ENCODE measurements at regions not wholly inside any gene's neighbourhood (a gene's known extent, or its start where the extent isn't known, plus 50 kb on each side); places are given as distances from the start of the nearest gene placed in this dataset.

- TF ChIP-seq PRDM15 (CRISPR knock-in tag; IDR thresholded peaks at IDR 0.05) (no peak), MLX (CRISPR knock-in tag; IDR thresholded peaks at IDR 0.05) (no peak), STAT6 (CRISPR knock-in tag; conservative IDR thresholded peaks at IDR 0.05; ENCODE audit: low read depth) (no peak), ZNF416 (CRISPR knock-in tag; IDR thresholded peaks at IDR 0.05) (no peak), ZNF121 (CRISPR knock-in tag; IDR thresholded peaks at IDR 0.05) (no peak), GRHL2 (CRISPR knock-in tag; IDR thresholded peaks at IDR 0.05; ENCODE audit: insufficient replicate concordance, severe bottlenecking) (no peak), GABPB1 (CRISPR knock-in tag; IDR thresholded peaks at IDR 0.05) (no peak)
Observed at GRCh38 chr10:4723860-4724259, 102.1 kb upstream of the AKR1E2 start (continued).

GRCh38 chr10:4721999-4722753, 103.8 kb upstream of the AKR1E2 start:
- DNase-seq (ENCODE audit: low spot score): no peak
- ChIA-PET CTCF (no interaction called here), POLR2A (no interaction called here)
- ATAC-seq: no peak
- Mint-ChIP-seq H3K36me3 (no peaks in the 10 kb centered on the region), H3K27me3 (ENCODE audit: low read depth) (no peaks in the 10 kb centered on the region), H3K27ac (no peak overlapping the region), H3K9me3 (no peaks in the 10 kb centered on the region), H3K4me1 (peaks cover 7% of the 10 kb centered on the region; the same call in 1 of the 2 replicates), H3K4me3 (no peak overlapping the region)
- TF ChIP-seq ARID4B (CRISPR knock-in tag; IDR thresholded peaks at IDR 0.05; ENCODE audit: borderline replicate concordance) (no peak), ATF2 (CRISPR knock-in tag; IDR thresholded peaks at IDR 0.05; ENCODE audit: borderline replicate concordance, low read depth) (no peak), SMAD3 (CRISPR knock-in tag; IDR thresholded peaks at IDR 0.05; ENCODE audit: borderline replicate concordance) (no peak), PRDM15 (CRISPR knock-in tag; IDR thresholded peaks at IDR 0.05) (no peak), EMX1 (CRISPR knock-in tag; IDR thresholded peaks at IDR 0.05) (no peak), HMGXB4 (CRISPR knock-in tag; IDR thresholded peaks at IDR 0.05) (no peak)
